Glutamatergic neuron (in vitro differentiated cells): ENCODE measurements at regions not wholly inside any gene's neighbourhood (a gene's known extent, or its start where the extent isn't known, plus 50 kb on each side); places are given as distances from the start of the nearest gene placed in this dataset.

ENCODE experiments used
- DNase-seq: peaks from one replicate; pipeline ENCODE4 v3.0.0; 2022
- H3K27ac Mint-ChIP-seq: one replicate; pipeline ENCODE4 v1.8.0; 2020; ENCODE audit warnings: mild to moderate bottlenecking, mixed read lengths, inconsistent platforms; ENCODE audit not compliant: unreplicated experiment
- H3K27me3 Mint-ChIP-seq: one replicate; pipeline ENCODE4 v1.8.0; 2020; ENCODE audit warnings: mild to moderate bottlenecking, moderate library complexity, mixed read lengths, inconsistent platforms; ENCODE audit not compliant: unreplicated experiment
- H3K36me3 Mint-ChIP-seq: one replicate; pipeline ENCODE4 v1.8.0; 2020; ENCODE audit warnings: mild to moderate bottlenecking, mixed read lengths, inconsistent platforms; ENCODE audit not compliant: unreplicated experiment
- H3K4me1 Mint-ChIP-seq: one replicate; pipeline ENCODE4 v1.8.0; 2020; ENCODE audit warnings: mild to moderate bottlenecking, low read depth, mixed read lengths, inconsistent platforms; ENCODE audit not compliant: unreplicated experiment
- H3K4me3 Mint-ChIP-seq: one replicate; pipeline ENCODE4 v1.8.0; 2020; ENCODE audit warnings: mild to moderate bottlenecking, mixed read lengths, inconsistent platforms; ENCODE audit not compliant: unreplicated experiment
- H3K9me3 Mint-ChIP-seq: one replicate; pipeline ENCODE4 v1.8.0; 2020; ENCODE audit warnings: mild to moderate bottlenecking, moderate library complexity, mixed read lengths, inconsistent platforms; ENCODE audit not compliant: unreplicated experiment
- TF ChIP-seq, protein P1 (sequence below): fragments of 200-600 bp; sonication (generic); IDR thresholded peaks from one replicate; pipeline ENCODE4 v1.5.0; 2021; ENCODE audit not compliant: partially characterized antibody, unreplicated experiment

DNA sequence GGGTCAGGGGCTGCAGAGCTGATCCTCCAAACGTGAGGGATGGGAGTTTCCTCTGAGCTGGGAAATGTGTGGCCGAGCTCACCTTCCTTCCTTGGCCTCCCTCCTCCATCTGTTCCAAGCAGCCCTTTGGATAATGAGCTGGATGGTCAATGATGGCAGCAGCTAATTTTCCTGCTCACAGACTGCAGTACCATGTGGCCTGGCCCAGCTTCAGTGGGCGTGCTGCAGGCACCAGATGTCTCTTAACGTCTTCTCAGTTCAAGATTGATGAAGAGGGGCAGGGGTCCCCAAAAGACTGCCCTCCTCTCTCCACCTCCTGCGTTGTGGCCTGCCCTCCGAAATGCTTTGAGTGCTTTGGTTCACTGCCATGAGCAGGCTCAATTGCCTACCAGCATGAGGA is 86.0 kb downstream of the UBIAD1 start:
- TF ChIP-seq, protein P1, sequence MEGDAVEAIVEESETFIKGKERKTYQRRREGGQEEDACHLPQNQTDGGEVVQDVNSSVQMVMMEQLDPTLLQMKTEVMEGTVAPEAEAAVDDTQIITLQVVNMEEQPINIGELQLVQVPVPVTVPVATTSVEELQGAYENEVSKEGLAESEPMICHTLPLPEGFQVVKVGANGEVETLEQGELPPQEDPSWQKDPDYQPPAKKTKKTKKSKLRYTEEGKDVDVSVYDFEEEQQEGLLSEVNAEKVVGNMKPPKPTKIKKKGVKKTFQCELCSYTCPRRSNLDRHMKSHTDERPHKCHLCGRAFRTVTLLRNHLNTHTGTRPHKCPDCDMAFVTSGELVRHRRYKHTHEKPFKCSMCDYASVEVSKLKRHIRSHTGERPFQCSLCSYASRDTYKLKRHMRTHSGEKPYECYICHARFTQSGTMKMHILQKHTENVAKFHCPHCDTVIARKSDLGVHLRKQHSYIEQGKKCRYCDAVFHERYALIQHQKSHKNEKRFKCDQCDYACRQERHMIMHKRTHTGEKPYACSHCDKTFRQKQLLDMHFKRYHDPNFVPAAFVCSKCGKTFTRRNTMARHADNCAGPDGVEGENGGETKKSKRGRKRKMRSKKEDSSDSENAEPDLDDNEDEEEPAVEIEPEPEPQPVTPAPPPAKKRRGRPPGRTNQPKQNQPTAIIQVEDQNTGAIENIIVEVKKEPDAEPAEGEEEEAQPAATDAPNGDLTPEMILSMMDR = no peak
- peak overlapping the region; percentile 20 for H3K4me3 Mint-ChIP-seq

DNA sequence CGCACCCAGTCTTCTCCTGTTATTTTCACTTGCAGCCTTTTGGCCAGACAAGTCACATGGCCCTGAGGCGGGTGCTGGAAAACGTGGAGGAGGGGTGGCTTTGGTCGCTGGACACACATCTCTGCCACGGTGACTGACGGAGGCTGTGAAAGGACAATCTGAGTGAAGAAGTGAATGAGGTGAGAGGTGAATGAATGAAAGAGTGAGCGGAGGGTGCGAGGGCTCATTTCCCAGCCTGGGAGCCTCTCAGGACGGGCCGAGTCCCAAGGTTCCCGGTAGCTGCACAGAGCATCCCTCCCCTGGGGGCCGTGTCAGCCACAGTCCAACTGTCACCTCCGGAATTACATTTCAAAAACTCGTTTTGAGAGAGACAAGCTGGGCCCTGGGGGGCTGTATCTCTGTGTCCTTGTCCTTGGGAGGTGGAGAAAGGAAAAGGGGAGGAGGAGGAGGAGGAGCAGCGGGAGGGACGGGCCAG is 89.6 kb downstream of the UBIAD1 start:
- peak overlapping the region; percentile 62 for H3K27ac Mint-ChIP-seq
- H3K4me3 Mint-ChIP-seq = peak overlapping the region; percentile 67
- peaks cover 3% of the 10 kb centered on the region for H3K9me3 Mint-ChIP-seq
- TF ChIP-seq, protein P1 = no peak
- peaks cover 26% of the 10 kb centered on the region for H3K4me1 Mint-ChIP-seq
- peak; percentile 70 for DNase-seq
- H3K27me3 Mint-ChIP-seq = peaks cover 14% of the 10 kb centered on the region
- H3K36me3 Mint-ChIP-seq = no peaks in the 10 kb centered on the region

More for the DNA sequence above, 86.0 kb downstream of the UBIAD1 start:
- no peak for DNase-seq
- peaks cover 4% of the 10 kb centered on the region for H3K36me3 Mint-ChIP-seq
- H3K27ac Mint-ChIP-seq = peak overlapping the region; percentile 88
- H3K9me3 Mint-ChIP-seq = peaks cover 12% of the 10 kb centered on the region
- H3K27me3 Mint-ChIP-seq = peaks cover 16% of the 10 kb centered on the region
- peaks cover 41% of the 10 kb centered on the region for H3K4me1 Mint-ChIP-seq

DNA sequence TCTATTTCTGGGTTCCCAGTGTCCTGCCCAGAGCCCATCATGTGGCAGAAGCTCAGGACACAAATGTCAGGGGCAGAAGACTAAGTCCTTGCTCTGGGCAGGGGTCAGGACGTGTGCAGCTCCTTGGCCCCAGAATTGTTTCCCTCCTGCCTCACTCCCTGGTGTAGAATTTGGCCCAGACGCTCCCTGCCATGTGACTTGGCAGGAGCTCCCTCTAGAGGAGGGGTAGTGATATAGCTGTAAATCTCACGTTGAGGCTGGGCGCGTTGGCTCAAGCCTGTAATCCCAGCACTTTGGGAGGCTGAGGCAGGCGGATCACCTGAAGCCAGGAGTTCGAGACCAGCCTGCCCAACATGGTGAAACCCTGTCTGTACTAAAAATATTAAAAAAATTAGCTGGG is 91.2 kb downstream of the UBIAD1 start:
- H3K36me3 Mint-ChIP-seq = no peaks in the 10 kb centered on the region
- no peak overlapping the region for H3K4me3 Mint-ChIP-seq
- peaks cover 3% of the 10 kb centered on the region for H3K9me3 Mint-ChIP-seq
- no peak overlapping the region for H3K27ac Mint-ChIP-seq
- no peak for DNase-seq
- peaks cover 14% of the 10 kb centered on the region for H3K27me3 Mint-ChIP-seq
- TF ChIP-seq, protein P1 = peak; percentile 36
- H3K4me1 Mint-ChIP-seq = peaks cover 20% of the 10 kb centered on the region

DNA sequence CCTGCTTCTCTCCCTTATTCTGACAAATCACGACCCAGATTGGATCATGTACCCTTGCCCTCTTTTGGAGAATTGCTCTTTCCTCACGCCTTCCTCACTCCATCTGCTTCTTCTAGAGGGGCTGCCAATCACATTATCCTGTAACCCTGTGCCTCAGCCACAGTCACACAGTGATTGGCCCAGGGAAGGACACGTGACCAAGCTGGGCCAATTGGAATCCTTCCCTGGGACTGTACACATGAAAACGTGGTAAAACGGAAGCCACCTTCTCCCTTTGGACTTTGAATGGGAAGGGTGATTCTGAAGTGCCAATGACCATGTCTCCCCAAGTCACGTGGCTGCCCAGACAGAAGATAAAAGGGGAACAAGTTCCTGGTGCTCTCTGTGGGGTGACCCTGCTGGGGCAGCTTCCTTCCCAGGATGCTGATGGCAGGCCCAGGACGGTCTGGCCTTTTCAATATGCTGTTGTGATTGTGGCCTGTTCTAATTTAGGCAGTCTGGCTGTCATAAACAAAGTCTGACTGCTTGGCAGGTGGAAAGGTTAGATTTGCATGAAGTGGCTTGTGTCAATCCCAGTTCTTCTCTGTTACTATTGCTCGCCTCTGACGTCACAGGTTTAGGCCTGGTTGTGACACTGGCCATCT is 92.9 kb downstream of the UBIAD1 start:
- H3K27me3 Mint-ChIP-seq = peaks cover 12% of the 10 kb centered on the region

More for the DNA sequence above, 92.9 kb downstream of the UBIAD1 start:
- no peaks in the 10 kb centered on the region for H3K36me3 Mint-ChIP-seq
- DNase-seq = no peak
- no peak overlapping the region for H3K27ac Mint-ChIP-seq
- H3K4me3 Mint-ChIP-seq = no peak overlapping the region
- TF ChIP-seq, protein P1 = no peak
- H3K9me3 Mint-ChIP-seq = peaks cover 4% of the 10 kb centered on the region
- peaks cover 15% of the 10 kb centered on the region for H3K4me1 Mint-ChIP-seq
